Posterior cingulate gyrus (tissue), 11 donors: ENCODE measurements at regions not wholly inside any gene's neighbourhood (a gene's known extent, or its start where the extent isn't known, plus 50 kb on each side); places are given as distances from the start of the nearest gene placed in this dataset.
A peak's percentile ranks its signal among the peaks of the same experiment; 100 is the strongest.

Experiments used
- DNase-seq, 10 donors: peaks; one replicate each; pipeline versions ENCODE4 v3.0.0 to v3.0.0-alpha.2; 2020 to 2021; ENCODE audit warnings: mixed read lengths in 3 of 10
- intact Hi-C: fragments of 100-400 bp; cut with DNase I; formaldehyde crosslinking; loops from one replicate; pipeline ENCODE4 v1.15.1; 2023

DNA sequence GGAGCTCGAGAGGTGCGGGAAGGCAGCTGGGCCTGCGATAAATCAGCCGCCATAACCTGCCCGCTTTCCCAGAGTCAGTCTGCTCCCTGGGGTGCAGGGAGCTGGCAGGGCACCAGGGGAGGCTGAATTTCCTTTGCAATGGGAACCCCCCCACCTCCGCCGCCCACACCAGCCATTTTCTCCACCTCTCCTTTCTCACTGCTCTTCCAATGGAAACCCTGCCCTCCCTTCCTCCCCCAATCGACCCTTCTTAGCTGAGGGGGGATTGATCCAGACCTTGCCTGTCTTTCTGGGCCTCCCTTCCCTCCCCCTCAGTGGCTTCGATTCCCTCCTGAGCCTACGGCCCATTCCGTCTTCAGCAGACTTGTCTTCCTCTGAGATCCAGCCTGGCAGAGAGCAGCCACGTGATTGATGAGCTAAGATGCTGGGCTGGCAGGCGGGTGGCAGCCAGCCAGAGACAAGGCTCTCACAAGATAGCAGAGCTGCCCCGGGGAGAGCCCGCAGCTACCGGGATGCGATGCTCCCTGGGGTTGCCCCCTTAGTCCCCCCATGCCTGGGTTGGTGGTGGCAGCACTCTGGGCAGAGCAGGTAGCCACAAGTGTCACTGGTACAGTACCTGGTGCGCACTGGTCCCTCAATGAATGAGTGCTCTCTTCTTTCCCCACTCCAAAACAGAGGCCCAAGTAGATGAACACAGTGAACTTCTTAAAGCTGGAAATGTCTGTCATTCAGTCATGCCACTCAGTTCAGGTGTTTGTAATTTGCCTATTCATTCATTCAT lies 53.7 kb upstream of the FABP6 start:
- DNase-seq: peak; percentile 67 to 98 (median 84)

DNA sequence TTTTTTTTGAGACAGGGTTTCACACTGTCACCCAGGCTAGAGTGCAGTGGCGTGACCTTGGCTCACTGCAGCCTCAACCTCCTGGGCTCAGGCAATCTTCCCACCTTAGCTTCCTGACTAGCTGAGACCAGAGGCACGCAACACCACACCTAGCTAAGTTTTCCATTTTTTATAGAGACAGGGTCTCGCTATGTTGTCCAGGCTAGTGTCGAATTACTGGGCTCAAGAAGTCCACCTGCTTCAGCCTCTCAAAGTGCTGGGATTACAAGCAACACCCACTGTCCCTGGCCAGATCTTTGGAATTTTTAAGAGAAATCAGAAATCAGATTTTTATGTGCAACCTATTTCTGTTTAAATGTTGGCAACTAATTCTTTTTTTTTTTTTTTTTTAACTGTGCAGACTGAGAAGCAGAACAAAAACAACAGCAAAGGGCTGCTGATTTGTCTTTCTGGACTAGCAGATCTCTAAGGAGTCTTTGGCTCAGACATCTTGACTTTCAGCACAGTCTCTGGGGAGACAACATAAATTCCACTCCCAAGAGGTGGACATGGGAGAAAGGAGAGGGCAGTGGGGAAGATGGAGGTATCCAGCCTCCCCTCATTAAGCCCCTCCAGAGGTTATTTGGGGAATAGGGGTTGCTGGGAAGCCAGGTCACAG lies 54.4 kb upstream of the FABP6 start:
- DNase-seq: peak in 1 of 10 donors; percentile 26
- intact Hi-C loops: loop anchor here (2.0 to 5.0 kb wide), 2 partner anchors 56 to 153 kb away; partner anchors contain the start of gene PWWP2A

More for the DNA sequence above, 53.7 kb upstream of the FABP6 start:
- intact Hi-C loops: loop anchor here (2.0 kb wide), 1 partner anchor 57 kb away; the partner anchor contains the start of gene PWWP2A

DNA sequence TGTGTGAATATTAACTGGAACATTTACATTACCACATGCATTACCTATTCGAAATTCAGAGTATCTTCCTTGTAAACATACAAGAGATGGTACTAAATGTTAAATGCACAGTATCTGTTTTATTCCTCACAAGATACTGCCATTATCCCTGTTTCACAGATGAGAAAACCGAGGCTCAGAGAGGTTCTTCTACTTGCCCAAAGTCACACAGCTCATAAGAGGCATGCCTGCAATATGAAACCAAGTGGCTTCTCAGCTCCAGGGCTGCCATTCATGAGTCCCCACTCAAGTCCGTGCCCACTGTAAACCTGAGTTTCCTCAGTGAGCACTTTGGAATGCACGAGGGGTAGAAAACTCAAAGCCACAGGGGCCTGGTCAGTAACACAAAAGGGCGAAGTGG lies 55.0 kb upstream of the FABP6 start:
- DNase-seq: no peak
- intact Hi-C loops: loop anchor here (2.0 to 5.0 kb wide), 2 partner anchors 55 to 152 kb away; partner anchors contain the start of gene PWWP2A

DNA sequence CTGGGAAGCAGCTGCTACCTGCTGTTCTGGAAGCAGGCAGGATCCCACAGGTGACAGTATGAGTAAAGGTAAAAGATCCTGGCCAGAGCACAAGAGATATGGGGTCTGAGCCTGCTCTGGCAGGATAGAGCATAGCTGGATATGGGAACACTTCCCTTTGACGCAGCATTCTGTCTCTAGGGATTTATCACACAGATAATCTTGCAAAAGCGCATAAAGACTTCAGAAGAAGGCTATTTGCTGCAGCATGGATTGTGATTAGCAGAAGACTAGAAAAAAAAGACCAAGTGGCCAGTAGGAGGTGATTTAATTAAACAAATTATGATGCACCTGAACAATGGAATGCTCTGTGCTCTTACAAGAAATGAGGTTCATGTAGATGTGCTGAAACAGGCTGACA lies 52.4 kb upstream of the PWWP2A start:
- DNase-seq: peak in 1 of 10 donors; percentile 1
- intact Hi-C loops: loop anchor here (5.0 kb wide), 1 partner anchor 149 kb away; no protein-coding TSS in a partner anchor

DNA sequence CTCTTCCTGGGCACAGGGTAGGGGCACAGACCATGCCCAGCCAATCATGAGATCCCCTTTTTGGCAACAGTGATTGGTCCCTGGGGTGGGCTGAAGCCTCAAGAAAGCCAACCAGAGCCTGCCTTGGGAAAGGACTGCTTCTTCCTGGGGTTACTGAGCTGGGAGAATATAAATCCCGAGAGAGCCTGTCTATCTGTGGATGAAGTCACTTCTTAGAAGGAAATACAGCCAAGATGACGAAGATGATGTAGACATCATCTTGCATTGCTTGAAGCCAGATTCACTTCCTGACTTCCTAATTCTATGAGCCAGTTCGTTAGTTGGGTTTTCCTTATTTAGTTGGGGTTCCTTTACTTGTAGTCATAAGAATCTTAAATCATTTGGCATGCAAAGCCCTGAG lies 50.1 kb upstream of the PWWP2A start:
- intact Hi-C loops: no loop called here

More for the DNA sequence above, 50.1 kb upstream of the PWWP2A start:
- peak in 1 of 10 donors; percentile 5 for DNase-seq
